ENCODE measurements at regions not wholly inside any gene's neighbourhood (a gene's known extent, or its start where the extent isn't known, plus 50 kb on each side); places are given as distances from the start of the nearest gene placed in this dataset.

DNA sequence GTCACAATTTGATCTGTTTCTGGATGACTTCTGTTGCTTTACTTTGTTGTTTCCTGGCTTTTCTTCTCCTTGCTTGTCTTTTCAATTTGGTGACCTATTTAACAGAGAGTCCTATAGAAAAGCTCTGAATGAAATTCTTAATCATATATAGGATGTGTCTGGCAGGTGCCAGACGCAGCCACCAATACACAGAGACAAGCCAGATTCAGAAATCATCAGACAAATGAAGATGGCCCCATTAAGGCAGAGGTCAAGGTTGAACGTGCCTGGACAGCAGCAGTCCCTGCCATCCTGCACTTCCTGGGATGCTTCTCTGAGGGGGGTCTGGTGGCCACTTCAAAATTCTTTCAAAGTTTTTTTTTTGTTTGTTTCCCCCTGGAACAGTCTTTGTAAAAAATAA is 846.7 kb upstream of the COBL start:
- TF ChIP-seq CTCF (IDR thresholded peaks at IDR 0.05) (no peak), EP300 (IDR thresholded peaks at IDR 0.05) (no peak)
